ENCODE measurements at regions not wholly inside any gene's neighbourhood (a gene's known extent, or its start where the extent isn't known, plus 50 kb on each side); places are given as distances from the start of the nearest gene placed in this dataset.
A peak's percentile ranks its signal among the peaks of the same experiment; 100 is the strongest.

- intact Hi-C loops (cut with DNase I), result no loop called here
- WGBS, result 91% methylated on average over 2 of the region's 2 CpGs
- Histone ChIP-seq H3K9me3 (no peaks in the 10 kb centered on the region), H3K4me1 (peaks cover 0 to 3% (median 0%) of the 10 kb centered on the region in 4 donors), H3K36me3 (no peaks in the 10 kb centered on the region), H3K27me3 (no peaks in the 10 kb centered on the region), H3K4me3 (no peak overlapping the region), H3K27ac (replicated peaks in 1 of 4) (no peak overlapping the region)
- TF ChIP-seq EP300 (IDR thresholded peaks at IDR 0.05) (no peak), CTCF (IDR thresholded peaks at IDR 0.05) (no peak), POLR2AphosphoS5 (IDR thresholded peaks at IDR 0.05) (no peak), POLR2A (IDR thresholded peaks at IDR 0.05; ENCODE audit: low read depth) (no peak)
- no peak for DNase-seq (ENCODE audit: extremely low spot score)
These were observed 107.4 kb downstream of the RASSF10 start for GRCh38 chr11:13116491-13116890.

- DNase-seq (ENCODE audit: extremely low spot score), result peak; percentile 4
- no peaks in the 10 kb centered on the region for H3K4me1 ChIP-seq
- WGBS, result 32% methylated on average over 4 of the region's 4 CpGs
- intact Hi-C loops (cut with DNase I), result no loop called here
- H3K27ac ChIP-seq (replicated peaks in 1 of 4), result no peak overlapping the region
- no peak for TF ChIP-seq EP300 (IDR thresholded peaks at IDR 0.05)
- TF ChIP-seq POLR2A (IDR thresholded peaks at IDR 0.05; ENCODE audit: low read depth), result no peak
- no peak for TF ChIP-seq CTCF (IDR thresholded peaks at IDR 0.05)
- TF ChIP-seq POLR2AphosphoS5 (IDR thresholded peaks at IDR 0.05), result no peak
- no peak overlapping the region for H3K4me3 ChIP-seq
- H3K36me3 ChIP-seq, result no peaks in the 10 kb centered on the region
- no peaks in the 10 kb centered on the region for H3K27me3 ChIP-seq
- no peaks in the 10 kb centered on the region for H3K9me3 ChIP-seq
These were observed 108.2 kb downstream of the RASSF10 start for GRCh38 chr11:13117344-13117743.

GRCh38 chr11:13118194-13118593 is 109.1 kb downstream of the RASSF10 start:
- DNase-seq (ENCODE audit: extremely low spot score), result peak; percentile 53
- Histone ChIP-seq H3K4me1 (no peaks in the 10 kb centered on the region), H3K27ac (replicated peaks in 1 of 4) (no peak overlapping the region), H3K36me3 (no peaks in the 10 kb centered on the region), H3K27me3 (no peaks in the 10 kb centered on the region), H3K9me3 (peaks cover 0 to 5% (median 0%) of the 10 kb centered on the region in 4 donors), H3K4me3 (no peak overlapping the region)
- WGBS, result 63% methylated on average over 3 of the region's 5 CpGs
- TF ChIP-seq EP300 (IDR thresholded peaks at IDR 0.05) (no peak), POLR2AphosphoS5 (IDR thresholded peaks at IDR 0.05) (no peak), POLR2A (IDR thresholded peaks at IDR 0.05; ENCODE audit: low read depth) (no peak), CTCF (IDR thresholded peaks at IDR 0.05) (no peak)
- intact Hi-C loops (cut with DNase I), result no loop called here

- no peaks in the 10 kb centered on the region for H3K36me3 ChIP-seq
- no peak overlapping the region for H3K4me3 ChIP-seq
- no peaks in the 10 kb centered on the region for H3K4me1 ChIP-seq
- no peaks in the 10 kb centered on the region for H3K27me3 ChIP-seq
- TF ChIP-seq EP300 (IDR thresholded peaks at IDR 0.05) (no peak), POLR2AphosphoS5 (IDR thresholded peaks at IDR 0.05) (no peak), POLR2A (IDR thresholded peaks at IDR 0.05; ENCODE audit: low read depth) (no peak), CTCF (IDR thresholded peaks at IDR 0.05) (no peak)
- no peak overlapping the region for H3K27ac ChIP-seq (replicated peaks in 1 of 4)
- H3K9me3 ChIP-seq, result peaks cover 0 to 9% (median 0%) of the 10 kb centered on the region in 4 donors
- intact Hi-C loops (cut with DNase I), result no loop called here
- WGBS, result 100% methylated on average over 2 of the region's 3 CpGs
- DNase-seq (ENCODE audit: extremely low spot score), result peak; percentile 86
These were observed 109.5 kb downstream of the RASSF10 start for GRCh38 chr11:13118650-13119049.

GRCh38 chr11:13119361-13119760 is 110.2 kb downstream of the RASSF10 start:
- Histone ChIP-seq H3K27ac (replicated peaks in 1 of 4) (no peak overlapping the region), H3K27me3 (no peaks in the 10 kb centered on the region), H3K4me3 (no peak overlapping the region), H3K4me1 (no peaks in the 10 kb centered on the region), H3K36me3 (no peaks in the 10 kb centered on the region), H3K9me3 (peaks cover 0 to 10% (median 0%) of the 10 kb centered on the region in 4 donors)
- TF ChIP-seq CTCF (IDR thresholded peaks at IDR 0.05) (no peak), POLR2AphosphoS5 (IDR thresholded peaks at IDR 0.05) (no peak), EP300 (IDR thresholded peaks at IDR 0.05) (no peak), POLR2A (IDR thresholded peaks at IDR 0.05; ENCODE audit: low read depth) (no peak)
- intact Hi-C loops (cut with DNase I), result no loop called here
- DNase-seq (ENCODE audit: extremely low spot score), result peak; percentile 83
- 88% methylated on average over 2 of the region's 2 CpGs for WGBS
